Sigmoid colon (tissue), 6 donors: ENCODE measurements at regions not wholly inside any gene's neighbourhood (a gene's known extent, or its start where the extent isn't known, plus 50 kb on each side); places are given as distances from the start of the nearest gene placed in this dataset.
A peak's percentile ranks its signal among the peaks of the same experiment; 100 is the strongest.

Experiments
- DNase-seq: peaks from one replicate; pipeline ENCODE4 v3.0.0-alpha.2; 2019
- H3K27ac ChIP-seq, 4 donors: fragments of 200-600 bp; sonication (generic); one replicate each; pipeline ENCODE4 v1.5.1; 2016 to 2019; ENCODE audit warnings: mild to moderate bottlenecking in 1 of 4
- H3K27me3 ChIP-seq, 3 donors: fragments of 200-600 bp; sonication (generic); one replicate each; pipeline ENCODE4 v1.5.1; 2019; ENCODE audit warnings: mild to moderate bottlenecking in 1 of 3
- H3K36me3 ChIP-seq, 4 donors: fragments of 200-600 bp; sonication (generic); one replicate each; pipeline ENCODE4 v1.5.1; 2016 to 2019
- H3K4me1 ChIP-seq, 4 donors: fragments of 200-600 bp; sonication (generic); one replicate each; pipeline ENCODE4 v1.5.1; 2017 to 2019
- H3K4me3 ChIP-seq, 4 donors: fragments of 200-600 bp; sonication (generic); one replicate each; pipeline ENCODE4 v1.5.1; 2017 to 2019; ENCODE audit warnings: mild to moderate bottlenecking in 2 of 4, moderate library complexity in 1 of 4
- H3K9me3 ChIP-seq, 4 donors: fragments of 200-600 bp in 3 of 4; sonication (generic) in 3 of 4; one replicate each; pipeline versions ENCODE4 v1.5.1 to v1.6.1; 2013 to 2019
- EP300 ChIP-seq, 4 donors: sonication (generic); formaldehyde crosslinking; IDR thresholded peaks; one replicate each; pipeline ENCODE4 v1.6.1; 2017; ENCODE audit warnings: antibody characterized with exemption in 4 of 4
- POLR2A ChIP-seq, 2 donors: fragments of 450-650 bp; IDR thresholded peaks; one replicate each; pipeline ENCODE4 v1.6.1; 2016; ENCODE audit warnings: antibody characterized with exemption in 2 of 2, mild to moderate bottlenecking in 2 of 2, moderate library complexity in 2 of 2
- POLR2AphosphoS5 ChIP-seq, 4 donors: sonication (generic); formaldehyde crosslinking; IDR thresholded peaks; one replicate each; pipeline ENCODE4 v1.6.1; 2017; ENCODE audit warnings: antibody characterized with exemption in 4 of 4
- WGBS, 2 donors: extraction: QIAGEN DNeasy Blood & Tissue Kit; methylation state at CpG; one replicate each; pipeline ENCODE4 v1.1.7; 2013; 5-methylcytosine and 5-hydroxymethylcytosine counted together
- intact Hi-C: fragments of 100-400 bp; cut with DNase I; formaldehyde crosslinking; loops from one replicate; pipeline ENCODE4 v1.15.1; 2023
- TF ChIP-seq, protein P1 (sequence below), 4 experiments: fragments of 450-650 bp in 3 of 4; fragments of 200-600 bp in 1 of 4; IDR thresholded peaks; one replicate each; pipeline ENCODE4 v1.5.1; 2016 to 2019; ENCODE audit warnings: antibody characterized with exemption in 4 of 4, mild to moderate bottlenecking in 3 of 4, moderate library complexity in 2 of 4
- donor health status: healthy with polysubstance abuse.
- donor health status: healthy.

DNA sequence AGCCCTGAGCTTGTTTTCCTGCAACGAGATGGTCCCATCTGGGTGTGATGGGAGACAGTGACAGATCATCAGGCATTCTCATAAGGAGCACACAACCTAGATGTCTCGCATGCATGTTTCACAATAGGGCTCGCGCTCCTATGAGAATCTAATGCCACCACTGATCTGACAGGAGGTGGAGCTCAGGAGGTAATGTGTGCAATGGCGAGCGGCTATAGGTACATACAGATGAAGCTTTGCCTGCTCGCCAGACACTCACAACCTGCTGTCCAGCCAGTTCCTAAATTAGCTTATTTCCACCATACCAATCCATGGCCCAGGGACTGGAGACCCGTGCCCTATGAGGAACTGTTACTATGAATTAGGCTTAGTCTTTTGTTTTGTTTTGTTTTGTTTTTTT, 55.3 kb upstream of the SLC30A5 start:
- intact Hi-C loops = no loop called here
- peaks cover 0 to 5% (median 2%) of the 10 kb centered on the region in 4 donors for H3K4me1 ChIP-seq
- no peaks in the 10 kb centered on the region for H3K9me3 ChIP-seq
- H3K27ac ChIP-seq = no peak overlapping the region
- TF ChIP-seq EP300 (IDR thresholded peaks at IDR 0.05) (no peak), POLR2A (IDR thresholded peaks at IDR 0.05) (no peak), POLR2AphosphoS5 (IDR thresholded peaks at IDR 0.05) (no peak)
- TF ChIP-seq, protein P1, sequence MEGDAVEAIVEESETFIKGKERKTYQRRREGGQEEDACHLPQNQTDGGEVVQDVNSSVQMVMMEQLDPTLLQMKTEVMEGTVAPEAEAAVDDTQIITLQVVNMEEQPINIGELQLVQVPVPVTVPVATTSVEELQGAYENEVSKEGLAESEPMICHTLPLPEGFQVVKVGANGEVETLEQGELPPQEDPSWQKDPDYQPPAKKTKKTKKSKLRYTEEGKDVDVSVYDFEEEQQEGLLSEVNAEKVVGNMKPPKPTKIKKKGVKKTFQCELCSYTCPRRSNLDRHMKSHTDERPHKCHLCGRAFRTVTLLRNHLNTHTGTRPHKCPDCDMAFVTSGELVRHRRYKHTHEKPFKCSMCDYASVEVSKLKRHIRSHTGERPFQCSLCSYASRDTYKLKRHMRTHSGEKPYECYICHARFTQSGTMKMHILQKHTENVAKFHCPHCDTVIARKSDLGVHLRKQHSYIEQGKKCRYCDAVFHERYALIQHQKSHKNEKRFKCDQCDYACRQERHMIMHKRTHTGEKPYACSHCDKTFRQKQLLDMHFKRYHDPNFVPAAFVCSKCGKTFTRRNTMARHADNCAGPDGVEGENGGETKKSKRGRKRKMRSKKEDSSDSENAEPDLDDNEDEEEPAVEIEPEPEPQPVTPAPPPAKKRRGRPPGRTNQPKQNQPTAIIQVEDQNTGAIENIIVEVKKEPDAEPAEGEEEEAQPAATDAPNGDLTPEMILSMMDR (IDR thresholded peaks at IDR 0.05) = no peak
- no peak overlapping the region for H3K4me3 ChIP-seq
- H3K27me3 ChIP-seq = no peaks in the 10 kb centered on the region
- no peak for DNase-seq
- H3K36me3 ChIP-seq = no peaks in the 10 kb centered on the region
- WGBS, 2 donors = 94% methylated on average over 8 of the region's 8 CpGs

GRCh38 chr5:69039829-69040228, 54.0 kb upstream of the SLC30A5 start:
- Histone ChIP-seq H3K27ac (no peak overlapping the region), H3K36me3 (no peaks in the 10 kb centered on the region), H3K9me3 (no peaks in the 10 kb centered on the region), H3K4me1 (peaks cover 0 to 8% (median 2%) of the 10 kb centered on the region in 4 donors), H3K27me3 (no peaks in the 10 kb centered on the region), H3K4me3 (no peak overlapping the region)
- TF ChIP-seq POLR2AphosphoS5 (IDR thresholded peaks at IDR 0.05) (no peak), POLR2A (IDR thresholded peaks at IDR 0.05) (no peak), EP300 (IDR thresholded peaks at IDR 0.05) (no peak)
- TF ChIP-seq, protein P1 (IDR thresholded peaks at IDR 0.05) = no peak
- no peak for DNase-seq
- intact Hi-C loops = loop anchor here (10.0 kb wide), 1 partner anchor 325 kb away; the partner anchor contains the start of genes AK6, RAD17 and TAF9

DNA sequence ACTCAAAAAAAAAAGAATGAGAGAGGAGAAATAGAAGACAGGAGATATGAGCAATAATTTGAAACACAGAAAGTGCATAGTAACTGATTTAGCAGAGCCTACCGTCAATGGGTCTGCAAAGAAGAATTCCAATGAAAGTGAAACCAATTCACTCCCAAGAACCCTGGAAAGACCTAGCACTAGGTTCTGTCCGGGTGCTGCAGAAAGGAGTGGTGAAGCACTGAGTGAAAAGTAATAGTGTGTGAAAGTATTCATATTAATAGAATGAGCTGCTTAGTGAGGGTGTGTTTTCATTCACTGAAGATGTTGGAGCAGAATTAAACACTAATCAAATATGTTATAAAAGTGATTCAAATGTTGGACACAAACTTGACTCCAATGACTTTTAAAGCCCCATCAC, 51.3 kb upstream of the SLC30A5 start:
- TF ChIP-seq POLR2AphosphoS5 (IDR thresholded peaks at IDR 0.05) = no peak
- no peak for TF ChIP-seq POLR2A (IDR thresholded peaks at IDR 0.05)
- TF ChIP-seq, protein P1 (IDR thresholded peaks at IDR 0.05) = no peak
- no peak for TF ChIP-seq EP300 (IDR thresholded peaks at IDR 0.05)
- Histone ChIP-seq H3K27me3 (no peaks in the 10 kb centered on the region), H3K4me1 (peaks cover 0 to 8% (median 2%) of the 10 kb centered on the region in 4 donors), H3K36me3 (no peaks in the 10 kb centered on the region), H3K4me3 (no peak overlapping the region), H3K27ac (peak overlapping the region in 3 of 4 donors; percentile 69 to 78 (median 73)), H3K9me3 (no peaks in the 10 kb centered on the region)
- intact Hi-C loops = loop anchor here (2.0 to 10.0 kb wide), 2 partner anchors 292 to 322 kb away; partner anchors contain the start of genes AK6, RAD17 and TAF9
- WGBS, 2 donors = 46 to 47% methylated on average over 2 of the region's 2 CpGs
- DNase-seq = no peak

DNA sequence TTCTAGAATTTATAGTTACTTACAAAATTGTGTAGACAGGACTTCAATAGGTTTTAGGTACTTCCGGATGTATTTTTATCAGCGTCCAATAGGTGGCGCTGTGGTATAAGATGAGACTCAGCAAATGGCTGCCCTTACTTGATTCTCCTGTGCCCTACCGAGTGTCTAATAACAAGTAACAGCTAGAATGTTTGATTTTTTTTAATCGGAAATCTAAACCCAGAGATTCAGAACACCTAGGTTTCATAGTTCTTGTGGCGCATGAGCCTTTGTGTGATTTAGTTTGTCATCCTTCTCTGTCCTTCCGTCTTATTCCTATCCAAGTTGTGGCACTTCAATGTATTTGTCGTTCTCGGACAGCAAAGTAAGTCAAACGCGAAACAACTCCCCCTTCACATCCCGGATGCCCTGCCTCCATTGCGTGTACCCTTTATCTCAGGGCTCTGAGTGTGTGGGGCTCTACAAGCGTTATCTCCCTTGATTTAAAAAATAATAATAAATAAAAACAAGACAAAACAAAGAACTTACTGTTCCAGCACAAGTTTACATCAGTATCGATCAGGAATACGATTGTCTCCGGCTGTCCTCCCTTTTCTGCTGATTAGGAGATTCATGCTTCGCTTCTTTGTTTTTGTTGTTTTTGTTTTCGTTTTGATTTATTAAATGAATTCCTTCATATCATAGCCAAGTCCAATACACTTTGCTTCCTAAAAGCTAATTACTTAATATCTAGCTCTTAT, 50.7 kb upstream of the SLC30A5 start:
- Histone ChIP-seq H3K36me3 (no peaks in the 10 kb centered on the region), H3K9me3 (no peaks in the 10 kb centered on the region), H3K4me1 (peaks cover 0 to 8% (median 2%) of the 10 kb centered on the region in 4 donors), H3K27ac (peak overlapping the region; percentile 59 to 78 (median 71)), H3K4me3 (peak overlapping the region; percentile 28 to 52 (median 46)), H3K27me3 (no peaks in the 10 kb centered on the region)
- peak; percentile 87 for DNase-seq
- 4 to 16% methylated on average over 19 of the region's 19 CpGs for WGBS, 2 donors
- intact Hi-C loops = loop anchor here (1.0 to 10.0 kb wide), 3 partner anchors 50 to 322 kb away; partner anchors contain the start of genes AK6, RAD17 and TAF9
- TF ChIP-seq POLR2AphosphoS5 (IDR thresholded peaks at IDR 0.05) = no peak
- TF ChIP-seq, protein P1 (IDR thresholded peaks at IDR 0.05) = peak; percentile 57 to 85 (median 76)
- no peak for TF ChIP-seq EP300 (IDR thresholded peaks at IDR 0.05)
- no peak for TF ChIP-seq POLR2A (IDR thresholded peaks at IDR 0.05)
